Retinal pigment epithelial cell (primary cell): ENCODE measurements at regions not wholly inside any gene's neighbourhood (a gene's known extent, or its start where the extent isn't known, plus 50 kb on each side); places are given as distances from the start of the nearest gene placed in this dataset.
A peak's percentile ranks its signal among the peaks of the same experiment; 100 is the strongest.
"Not testable (repeated sequence)": the region's sequence is repeated elsewhere in the genome, so short reads cannot be mapped to it uniquely, and the experiment has no call there.

ENCODE experiments used
- DNase-seq: peaks from one replicate; pipeline ENCODE4 v3.0.0-alpha.2; 2010; ENCODE audit warnings: low read depth
- H3K4me3 ChIP-seq: 2 replicates; pipeline ENCODE4 v1.5.1; 2011; ENCODE audit warnings: mild to moderate bottlenecking, low read length, control low read depth, moderate library complexity
- TF ChIP-seq, protein P1 (sequence below): conservative IDR thresholded peaks from 2 replicates; pipeline ENCODE4 v1.5.1; 2011; ENCODE audit warnings: low read depth, low read length, control low read depth, inconsistent platforms

- DNase-seq: peak; percentile 64
- peak overlapping the region; percentile 100 for H3K4me3 ChIP-seq
- TF ChIP-seq, protein P1, sequence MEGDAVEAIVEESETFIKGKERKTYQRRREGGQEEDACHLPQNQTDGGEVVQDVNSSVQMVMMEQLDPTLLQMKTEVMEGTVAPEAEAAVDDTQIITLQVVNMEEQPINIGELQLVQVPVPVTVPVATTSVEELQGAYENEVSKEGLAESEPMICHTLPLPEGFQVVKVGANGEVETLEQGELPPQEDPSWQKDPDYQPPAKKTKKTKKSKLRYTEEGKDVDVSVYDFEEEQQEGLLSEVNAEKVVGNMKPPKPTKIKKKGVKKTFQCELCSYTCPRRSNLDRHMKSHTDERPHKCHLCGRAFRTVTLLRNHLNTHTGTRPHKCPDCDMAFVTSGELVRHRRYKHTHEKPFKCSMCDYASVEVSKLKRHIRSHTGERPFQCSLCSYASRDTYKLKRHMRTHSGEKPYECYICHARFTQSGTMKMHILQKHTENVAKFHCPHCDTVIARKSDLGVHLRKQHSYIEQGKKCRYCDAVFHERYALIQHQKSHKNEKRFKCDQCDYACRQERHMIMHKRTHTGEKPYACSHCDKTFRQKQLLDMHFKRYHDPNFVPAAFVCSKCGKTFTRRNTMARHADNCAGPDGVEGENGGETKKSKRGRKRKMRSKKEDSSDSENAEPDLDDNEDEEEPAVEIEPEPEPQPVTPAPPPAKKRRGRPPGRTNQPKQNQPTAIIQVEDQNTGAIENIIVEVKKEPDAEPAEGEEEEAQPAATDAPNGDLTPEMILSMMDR: no peak
These were observed 91.4 kb upstream of the XIST start for GRCh38 chrX:73943693-73944562.

- no peak for DNase-seq
- TF ChIP-seq, protein P1: no peak
- no peak overlapping the region for H3K4me3 ChIP-seq
These were observed 88.5 kb upstream of the XIST start for GRCh38 chrX:73940893-73941470.

DNA sequence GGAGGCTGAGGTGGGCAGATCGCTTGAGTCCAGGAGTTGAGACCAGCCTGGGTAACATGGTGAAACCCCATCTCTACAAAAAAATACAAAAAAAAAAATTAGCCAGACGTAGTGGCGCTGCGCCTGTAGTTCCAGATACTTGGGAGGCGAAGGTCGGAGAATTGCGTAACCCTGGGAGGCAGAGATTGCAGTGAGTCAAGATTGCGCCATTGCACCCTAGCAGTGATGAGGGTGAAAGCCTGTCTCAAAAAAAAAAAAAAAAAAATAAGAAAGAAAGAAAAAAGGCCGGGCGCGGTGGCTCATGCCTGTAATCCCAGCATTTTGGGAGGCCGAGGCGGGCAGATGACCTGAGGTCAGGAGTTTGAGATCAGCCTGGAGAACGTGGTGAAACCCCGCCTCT is 85.3 kb upstream of the XIST start:
- not testable (repeated sequence) for H3K4me3 ChIP-seq, DNase-seq

GRCh38 chrX:73932522-73932921 is 80.0 kb upstream of the XIST start:
- H3K4me3 ChIP-seq: no peak overlapping the region
- no peak for DNase-seq
- TF ChIP-seq, protein P1: no peak

- TF ChIP-seq, protein P1: no peak
- H3K4me3 ChIP-seq: no peak overlapping the region
- no peak for DNase-seq
These were observed 77.8 kb upstream of the XIST start for GRCh38 chrX:73930300-73930699.

DNA sequence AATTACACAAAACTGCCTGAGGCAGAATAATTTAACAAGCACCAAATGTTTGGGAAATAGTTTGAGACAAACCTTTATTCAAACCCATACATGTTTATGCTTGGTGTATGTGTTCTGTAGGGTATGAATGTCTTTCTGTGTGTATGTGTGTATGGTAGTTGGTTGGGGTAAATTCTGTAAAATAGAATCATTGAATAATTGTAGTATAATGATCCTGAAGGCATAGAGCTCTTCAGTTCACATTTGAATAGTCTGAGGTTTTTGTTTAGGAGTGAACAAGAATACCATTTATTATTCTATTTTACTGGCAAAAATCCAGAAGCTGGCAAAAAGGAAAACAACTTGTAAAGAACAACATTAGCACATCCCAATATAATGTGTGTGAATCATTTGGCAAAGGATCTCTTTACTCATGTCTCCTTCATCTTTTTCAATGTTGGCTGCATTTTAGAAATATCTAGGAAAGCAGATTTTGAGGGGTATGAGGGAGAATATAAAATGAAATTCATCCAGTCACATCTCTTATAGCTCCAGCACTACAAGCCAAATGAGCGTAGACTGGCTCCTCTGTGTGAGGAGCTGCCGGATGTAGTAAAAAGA is 70.4 kb upstream of the XIST start:
- TF ChIP-seq, protein P1: no peak
- no peak overlapping the region for H3K4me3 ChIP-seq
- DNase-seq: no peak

DNA sequence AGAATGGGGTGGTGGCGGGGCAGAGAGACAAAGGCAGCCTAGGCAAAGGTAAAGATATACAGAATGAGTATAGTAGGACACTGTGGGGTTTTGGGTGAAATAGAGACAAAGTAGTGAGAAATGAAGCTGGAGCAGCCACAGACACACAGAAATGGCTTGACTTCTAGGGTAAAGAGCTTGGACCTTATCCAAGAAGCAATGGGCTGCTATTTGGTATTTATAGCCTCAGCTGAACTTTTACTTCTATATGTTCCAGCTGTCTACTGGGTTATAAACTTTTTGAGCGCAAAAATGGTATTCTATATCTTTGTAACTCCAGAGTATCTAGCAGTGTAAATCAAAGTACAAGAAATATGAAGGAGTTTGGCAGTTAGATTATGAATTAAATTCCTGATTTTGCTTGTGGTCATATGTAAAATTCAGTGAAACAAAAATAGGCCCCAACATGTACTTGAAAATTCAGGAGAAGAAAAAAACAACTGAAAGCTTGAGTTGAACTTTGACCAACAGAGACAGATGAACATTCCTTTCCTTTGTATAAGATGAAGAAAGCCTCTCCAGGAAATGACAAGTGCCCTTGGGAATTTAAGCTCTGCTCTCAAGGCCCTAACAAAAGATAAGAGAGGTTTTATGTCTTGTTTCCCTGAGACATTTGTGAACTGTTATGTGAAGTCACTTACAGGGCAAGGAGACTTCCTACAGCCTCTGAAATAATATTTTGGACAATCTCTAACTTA is 64.6 kb upstream of the XIST start:
- H3K4me3 ChIP-seq: no peak overlapping the region
- TF ChIP-seq, protein P1: no peak
- DNase-seq: peak; percentile 54
